ENCODE measurements at regions not wholly inside any gene's neighbourhood (a gene's known extent, or its start where the extent isn't known, plus 50 kb on each side); places are given as distances from the start of the nearest gene placed in this dataset.

DNA sequence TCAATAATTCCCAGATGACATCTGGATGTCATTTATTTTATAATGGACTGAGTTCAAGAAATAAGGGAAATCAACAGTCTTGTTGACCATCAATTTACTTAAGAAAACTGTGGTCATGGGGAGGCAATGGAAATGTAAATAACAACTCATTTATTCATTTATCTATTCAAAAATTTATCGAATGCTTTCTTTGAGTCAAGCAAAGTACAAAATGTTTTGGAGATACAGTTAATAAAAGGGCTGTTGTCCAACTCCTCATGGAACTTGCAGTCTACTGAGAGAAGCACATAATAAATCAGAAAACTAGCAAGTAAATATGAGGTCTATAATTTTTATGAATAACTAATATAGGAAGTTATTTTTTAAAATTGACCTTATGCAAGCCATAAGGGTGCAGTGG is 65.5 kb upstream of the KITLG start:
- H3K4me3 ChIP-seq (ENCODE audit: low read depth in 1 of 2, low read length in 2 of 2), result no peak overlapping the region
- no peaks in the 10 kb centered on the region for H3K27me3 ChIP-seq (ENCODE audit: low read depth, low read length)
- H3K4me1 ChIP-seq (ENCODE audit: control insufficient read depth in 1 of 2, insufficient read depth in 2 of 2, low read length in 2 of 2), result no peaks in the 10 kb centered on the region
- no peaks in the 10 kb centered on the region for H3K9me3 ChIP-seq (ENCODE audit: control insufficient read depth in 1 of 2, low read length in 2 of 2)
- no peaks in the 10 kb centered on the region for H3K36me3 ChIP-seq (ENCODE audit: control insufficient read depth in 1 of 2, insufficient read depth in 2 of 2, low read length in 2 of 2)
- no peak overlapping the region for H3K27ac ChIP-seq (ENCODE audit: low read length)

DNA sequence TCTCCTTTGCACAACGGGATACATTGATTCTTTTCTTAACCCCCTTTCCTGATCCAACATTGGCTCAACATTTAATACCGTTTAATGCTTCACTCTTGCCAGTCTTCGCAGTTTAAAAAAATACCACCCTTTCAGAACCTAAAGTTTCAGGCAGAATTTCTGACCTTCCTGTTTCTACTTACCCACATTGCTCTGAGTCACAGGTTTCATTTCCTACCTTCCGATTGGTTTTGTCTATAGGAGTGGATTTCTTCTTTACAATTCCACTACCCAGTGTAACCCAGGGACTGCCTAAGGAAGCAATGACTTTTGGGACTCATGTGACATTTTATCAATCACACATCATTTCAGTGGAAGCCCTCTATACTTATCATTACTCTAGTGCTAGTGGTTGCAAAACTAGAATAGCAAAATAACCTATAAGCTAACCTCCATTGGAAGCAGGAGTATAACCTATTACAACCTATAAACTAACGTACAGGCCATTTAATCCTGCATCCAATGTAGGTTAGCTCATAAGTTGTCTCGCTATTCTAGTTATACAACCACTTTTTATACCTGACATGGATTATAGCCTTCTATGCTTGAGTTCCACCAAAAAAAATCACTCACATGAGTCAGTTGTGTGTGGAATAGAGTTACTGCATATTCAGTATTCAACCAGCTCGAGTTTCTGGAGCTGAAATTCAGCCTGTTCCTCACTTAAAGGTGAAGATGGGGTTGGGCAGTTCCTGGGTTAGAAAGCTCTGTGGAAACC is 64.9 kb upstream of the KITLG start:
- Histone ChIP-seq H3K36me3 (ENCODE audit: control insufficient read depth in 1 of 2, insufficient read depth in 2 of 2, low read length in 2 of 2) (no peaks in the 10 kb centered on the region), H3K27ac (ENCODE audit: low read length) (no peak overlapping the region), H3K4me3 (ENCODE audit: low read depth in 1 of 2, low read length in 2 of 2) (no peak overlapping the region), H3K4me1 (ENCODE audit: control insufficient read depth in 1 of 2, insufficient read depth in 2 of 2, low read length in 2 of 2) (no peaks in the 10 kb centered on the region), H3K9me3 (ENCODE audit: control insufficient read depth in 1 of 2, low read length in 2 of 2) (no peaks in the 10 kb centered on the region), H3K27me3 (ENCODE audit: low read depth, low read length) (no peaks in the 10 kb centered on the region)

DNA sequence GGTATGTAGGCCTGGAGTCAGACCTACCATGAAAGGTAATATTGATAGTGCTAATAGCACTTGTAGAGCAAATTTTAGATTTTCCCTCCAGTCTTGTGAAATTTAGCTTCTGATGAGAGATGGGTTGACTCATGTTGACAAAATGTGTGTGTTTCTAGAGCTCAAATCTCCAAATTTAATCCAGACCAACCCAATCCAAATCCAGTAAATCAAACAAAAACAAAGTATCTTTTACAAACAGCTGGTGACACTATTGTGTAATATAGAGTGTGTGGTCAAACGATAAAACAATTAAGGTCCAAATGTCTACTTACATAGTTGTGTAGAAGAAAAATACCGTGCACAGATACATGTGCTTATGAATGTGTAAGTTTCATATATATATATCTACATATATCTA is 63.4 kb upstream of the KITLG start:
- Histone ChIP-seq H3K27me3 (ENCODE audit: low read depth, low read length) (no peaks in the 10 kb centered on the region), H3K9me3 (ENCODE audit: control insufficient read depth in 1 of 2, low read length in 2 of 2) (no peaks in the 10 kb centered on the region), H3K4me1 (ENCODE audit: control insufficient read depth in 1 of 2, insufficient read depth in 2 of 2, low read length in 2 of 2) (peaks cover 9 to 11% of the 10 kb centered on the region in 2 donors), H3K4me3 (ENCODE audit: low read depth in 1 of 2, low read length in 2 of 2) (no peak overlapping the region), H3K36me3 (ENCODE audit: control insufficient read depth in 1 of 2, insufficient read depth in 2 of 2, low read length in 2 of 2) (no peaks in the 10 kb centered on the region), H3K27ac (ENCODE audit: low read length) (no peak overlapping the region)

DNA sequence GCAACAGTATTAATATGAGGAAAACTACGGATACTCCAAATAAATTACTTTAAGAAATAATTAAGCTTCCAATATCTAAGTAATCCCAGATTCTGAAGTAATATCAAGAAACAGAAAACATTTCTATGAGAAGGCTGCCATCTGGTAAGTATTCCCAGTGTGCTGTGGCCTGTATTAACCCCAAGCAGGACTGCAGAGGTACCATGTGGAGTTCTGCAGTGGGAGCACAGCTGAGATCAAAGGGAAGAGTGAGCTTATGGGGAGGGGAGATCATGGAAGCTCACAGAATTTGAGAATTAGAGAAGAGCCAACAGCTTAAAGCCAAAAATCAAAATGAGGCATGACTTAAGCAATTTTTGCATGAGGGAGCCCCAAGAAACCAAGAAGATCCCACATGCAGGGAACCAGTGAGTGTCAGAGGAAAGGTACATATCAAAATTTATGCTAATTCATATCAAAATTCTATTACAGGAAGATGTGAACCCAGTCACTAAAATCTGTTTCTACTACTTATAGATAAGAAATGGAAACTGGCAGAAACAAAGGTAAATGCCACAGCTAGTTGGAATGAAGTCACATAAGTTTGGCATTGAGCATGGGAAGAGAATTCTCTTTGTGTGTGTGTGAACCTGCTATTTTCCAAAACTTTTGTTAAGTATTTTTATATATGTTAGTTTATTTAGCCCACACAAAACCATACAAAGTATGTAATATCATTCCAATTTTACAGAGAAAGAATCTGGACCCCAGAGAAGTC is 62.6 kb upstream of the KITLG start:
- Histone ChIP-seq H3K4me3 (ENCODE audit: low read depth in 1 of 2, low read length in 2 of 2) (no peak overlapping the region), H3K36me3 (ENCODE audit: control insufficient read depth in 1 of 2, insufficient read depth in 2 of 2, low read length in 2 of 2) (no peaks in the 10 kb centered on the region), H3K27me3 (ENCODE audit: low read depth, low read length) (no peaks in the 10 kb centered on the region), H3K27ac (ENCODE audit: low read length) (no peak overlapping the region), H3K4me1 (ENCODE audit: control insufficient read depth in 1 of 2, insufficient read depth in 2 of 2, low read length in 2 of 2) (peaks cover 9 to 11% of the 10 kb centered on the region in 2 donors), H3K9me3 (ENCODE audit: control insufficient read depth in 1 of 2, low read length in 2 of 2) (no peaks in the 10 kb centered on the region)

DNA sequence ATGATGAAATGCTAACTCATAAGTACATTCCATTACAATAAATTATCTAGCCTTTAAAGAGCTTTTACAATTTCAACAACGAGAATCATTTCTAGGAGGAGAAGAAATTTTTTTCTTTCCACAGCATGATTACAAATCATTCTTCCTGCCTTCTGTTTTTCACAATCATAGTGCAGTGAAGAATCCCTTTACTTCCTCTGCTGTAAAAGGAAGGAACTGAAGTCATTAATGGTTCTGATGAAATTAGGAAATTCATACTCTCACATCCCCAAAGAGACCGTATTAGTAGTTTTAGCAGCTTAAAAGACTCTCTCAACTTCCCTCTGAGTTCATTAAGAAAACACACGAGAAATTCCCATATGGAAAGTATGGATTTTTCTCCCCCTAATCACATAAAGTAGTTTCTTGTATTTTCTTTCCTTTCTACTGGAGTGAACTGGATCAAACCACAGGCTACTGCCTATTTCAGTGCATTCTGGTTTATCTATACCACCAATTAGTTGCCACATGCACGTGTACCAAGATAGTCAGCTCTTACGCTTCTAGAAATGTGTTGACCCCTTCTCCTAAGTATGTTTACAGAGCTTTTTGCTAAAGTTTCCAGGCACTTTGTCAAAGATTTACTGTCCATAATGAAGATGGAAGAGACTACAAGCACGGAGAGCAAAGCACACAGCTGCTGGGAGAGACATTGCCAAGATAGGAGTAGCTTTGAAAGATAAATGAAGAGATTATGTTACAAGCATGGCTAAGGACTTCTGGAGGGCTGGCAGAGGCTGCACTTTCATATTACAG is 58.9 kb upstream of the KITLG start:
- H3K9me3 ChIP-seq (ENCODE audit: control insufficient read depth in 1 of 2, low read length in 2 of 2), result no peaks in the 10 kb centered on the region
- peak overlapping the region; percentile 30 to 49 for H3K4me3 ChIP-seq (ENCODE audit: low read depth in 1 of 2, low read length in 2 of 2)
- H3K27ac ChIP-seq (ENCODE audit: low read length), result peak overlapping the region; percentile 26
- H3K36me3 ChIP-seq (ENCODE audit: control insufficient read depth in 1 of 2, insufficient read depth in 2 of 2, low read length in 2 of 2), result no peaks in the 10 kb centered on the region
- peaks cover 9 to 11% of the 10 kb centered on the region in 2 donors for H3K4me1 ChIP-seq (ENCODE audit: control insufficient read depth in 1 of 2, insufficient read depth in 2 of 2, low read length in 2 of 2)
- no peaks in the 10 kb centered on the region for H3K27me3 ChIP-seq (ENCODE audit: low read depth, low read length)

DNA sequence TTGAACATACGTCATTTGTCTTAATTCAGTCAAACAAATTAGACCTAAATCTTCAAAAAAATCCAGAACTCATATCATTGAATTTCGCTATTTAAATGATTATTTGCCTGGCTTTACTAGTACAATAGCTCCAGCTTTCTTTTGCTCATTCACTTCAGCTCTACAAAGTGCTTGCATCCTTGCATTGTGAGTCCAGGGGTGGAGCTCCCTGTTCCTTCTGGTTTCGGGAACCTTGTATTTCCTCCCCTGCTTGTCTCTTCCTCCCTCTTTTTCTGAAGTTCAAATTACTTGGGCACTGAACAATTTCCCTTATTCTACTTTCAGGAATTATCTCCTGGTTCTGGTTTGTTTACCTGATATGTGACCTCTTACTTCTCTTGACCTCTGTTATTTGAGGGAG is 58.1 kb upstream of the KITLG start:
- H3K27ac ChIP-seq (ENCODE audit: low read length), result peak overlapping the region; percentile 26
- no peaks in the 10 kb centered on the region for H3K27me3 ChIP-seq (ENCODE audit: low read depth, low read length)

DNA sequence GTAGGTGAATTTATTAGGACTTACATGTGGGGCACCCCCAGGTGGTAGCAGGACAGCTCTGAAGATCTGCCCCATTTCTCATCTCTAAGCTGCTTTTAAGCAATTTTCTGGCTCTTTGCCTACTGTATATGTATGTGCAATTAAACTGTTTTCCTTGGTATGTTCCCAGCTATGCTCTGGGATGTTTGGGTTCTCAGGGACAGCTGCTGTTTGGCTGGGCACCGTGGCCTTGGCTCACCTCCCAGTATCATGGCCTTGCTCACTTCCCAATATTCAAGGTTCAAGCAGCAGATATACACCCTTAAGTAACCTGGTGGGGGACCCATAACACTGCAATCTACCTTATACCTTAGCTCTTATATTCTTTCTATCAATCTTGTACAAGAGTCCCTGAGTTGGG is 53.7 kb upstream of the KITLG start:
- Histone ChIP-seq H3K4me1 (ENCODE audit: control insufficient read depth in 1 of 2, insufficient read depth in 2 of 2, low read length in 2 of 2) (no peaks in the 10 kb centered on the region), H3K9me3 (ENCODE audit: control insufficient read depth in 1 of 2, low read length in 2 of 2) (no peaks in the 10 kb centered on the region), H3K36me3 (ENCODE audit: control insufficient read depth in 1 of 2, insufficient read depth in 2 of 2, low read length in 2 of 2) (no peaks in the 10 kb centered on the region), H3K27ac (ENCODE audit: low read length) (no peak overlapping the region), H3K4me3 (ENCODE audit: low read depth in 1 of 2, low read length in 2 of 2) (no peak overlapping the region), H3K27me3 (ENCODE audit: low read depth, low read length) (no peaks in the 10 kb centered on the region)

More for the DNA sequence above, 58.1 kb upstream of the KITLG start:
- peaks cover 9 to 11% of the 10 kb centered on the region in 2 donors for H3K4me1 ChIP-seq (ENCODE audit: control insufficient read depth in 1 of 2, insufficient read depth in 2 of 2, low read length in 2 of 2)
- H3K4me3 ChIP-seq (ENCODE audit: low read depth in 1 of 2, low read length in 2 of 2), result no peak overlapping the region
- H3K36me3 ChIP-seq (ENCODE audit: control insufficient read depth in 1 of 2, insufficient read depth in 2 of 2, low read length in 2 of 2), result no peaks in the 10 kb centered on the region
- no peaks in the 10 kb centered on the region for H3K9me3 ChIP-seq (ENCODE audit: control insufficient read depth in 1 of 2, low read length in 2 of 2)

DNA sequence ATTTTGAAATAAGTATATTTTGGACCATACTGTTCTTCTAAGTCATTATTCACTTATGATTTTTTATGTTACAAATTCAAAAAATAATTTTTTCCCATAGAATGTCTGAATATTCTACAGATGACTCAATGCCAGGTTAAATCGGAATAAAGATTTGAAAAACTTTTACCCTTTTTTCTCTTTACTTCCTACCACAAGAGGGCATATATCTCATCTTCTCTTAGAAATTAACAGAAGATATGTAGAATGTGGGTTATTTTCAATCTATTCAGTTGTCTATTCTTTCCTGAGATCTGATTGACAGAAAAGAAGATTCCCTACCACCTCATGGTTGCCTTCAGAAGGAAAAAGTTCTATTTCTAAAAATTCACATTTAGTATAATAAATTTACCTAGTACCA is 53.0 kb upstream of the KITLG start:
- Histone ChIP-seq H3K9me3 (ENCODE audit: control insufficient read depth in 1 of 2, low read length in 2 of 2) (no peaks in the 10 kb centered on the region), H3K27me3 (ENCODE audit: low read depth, low read length) (no peaks in the 10 kb centered on the region), H3K4me3 (ENCODE audit: low read depth in 1 of 2, low read length in 2 of 2) (no peak overlapping the region), H3K4me1 (ENCODE audit: control insufficient read depth in 1 of 2, insufficient read depth in 2 of 2, low read length in 2 of 2) (peaks cover 0 to 2% of the 10 kb centered on the region in 2 donors), H3K36me3 (ENCODE audit: control insufficient read depth in 1 of 2, insufficient read depth in 2 of 2, low read length in 2 of 2) (no peaks in the 10 kb centered on the region), H3K27ac (ENCODE audit: low read length) (no peak overlapping the region)

DNA sequence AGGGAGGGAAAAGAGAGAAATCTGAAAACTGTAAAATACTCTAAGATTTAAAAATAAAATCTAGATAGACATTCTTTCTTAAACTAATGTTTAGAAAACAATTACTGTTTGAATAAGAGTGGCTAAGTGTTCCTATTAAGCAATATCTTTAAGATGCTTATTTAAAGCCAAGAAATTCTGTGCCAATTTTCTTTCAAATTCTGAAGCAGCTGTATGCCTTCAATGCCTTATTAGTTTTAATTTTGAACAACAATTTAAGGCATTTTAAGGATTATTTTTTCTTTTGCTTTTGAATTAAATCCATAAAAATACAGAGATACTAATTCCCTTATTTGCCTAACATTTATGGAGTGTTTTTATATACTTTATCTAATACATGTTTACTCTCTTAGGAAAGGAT is 50.3 kb upstream of the KITLG start:
- Histone ChIP-seq H3K4me1 (ENCODE audit: control insufficient read depth in 1 of 2, insufficient read depth in 2 of 2, low read length in 2 of 2) (peaks cover 0 to 2% of the 10 kb centered on the region in 2 donors), H3K36me3 (ENCODE audit: control insufficient read depth in 1 of 2, insufficient read depth in 2 of 2, low read length in 2 of 2) (no peaks in the 10 kb centered on the region), H3K9me3 (ENCODE audit: control insufficient read depth in 1 of 2, low read length in 2 of 2) (no peaks in the 10 kb centered on the region), H3K4me3 (ENCODE audit: low read depth in 1 of 2, low read length in 2 of 2) (no peak overlapping the region), H3K27ac (ENCODE audit: low read length) (no peak overlapping the region), H3K27me3 (ENCODE audit: low read depth, low read length) (no peaks in the 10 kb centered on the region)
